ENCODE measurements at regions not wholly inside any gene's neighbourhood (a gene's known extent, or its start where the extent isn't known, plus 50 kb on each side); places are given as distances from the start of the nearest gene placed in this dataset.
A peak's percentile ranks its signal among the peaks of the same experiment; 100 is the strongest.

DNA sequence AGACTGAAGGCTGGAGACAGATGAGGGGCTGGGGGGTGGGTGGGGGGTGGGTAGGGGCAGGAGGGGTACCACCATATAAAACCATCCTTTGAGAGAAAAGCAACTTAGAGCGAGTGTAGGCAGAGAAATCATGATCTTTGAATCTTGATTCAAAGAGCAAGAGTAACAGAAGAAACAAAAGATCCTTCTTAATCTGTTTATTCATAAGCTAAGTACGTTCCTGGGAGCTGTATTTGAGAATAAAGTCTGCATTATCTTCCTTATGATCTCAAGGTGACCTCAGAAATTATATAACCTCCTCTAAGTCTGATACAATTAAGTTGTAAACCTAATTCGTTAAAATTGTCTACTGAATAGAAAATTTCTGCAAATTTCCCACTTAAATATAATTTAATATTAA lies 558.8 kb downstream of the NR2F1-AS1 start (continued):
- no peak for TF ChIP-seq CTCF (conservative IDR thresholded peaks at IDR 0.05; ENCODE audit: low read depth in 2 of 2)
- TF ChIP-seq REST (IDR thresholded peaks at IDR 0.05; ENCODE audit: unreplicated experiment), result no peak
- no peak for TF ChIP-seq ZNF331 (CRISPR knock-in tag; IDR thresholded peaks at IDR 0.05; ENCODE audit: low read depth)
- no peak for TF ChIP-seq JUNB (IDR thresholded peaks at IDR 0.05; ENCODE audit: unreplicated experiment)
- no peak for TF ChIP-seq ETS1 (IDR thresholded peaks at IDR 0.05)
- no peak for TF ChIP-seq CREB1 (CRISPR knock-in tag; IDR thresholded peaks at IDR 0.05; ENCODE audit: low read depth)
- no peak for TF ChIP-seq NANOG (IDR thresholded peaks at IDR 0.05; ENCODE audit: borderline replicate concordance)

DNA sequence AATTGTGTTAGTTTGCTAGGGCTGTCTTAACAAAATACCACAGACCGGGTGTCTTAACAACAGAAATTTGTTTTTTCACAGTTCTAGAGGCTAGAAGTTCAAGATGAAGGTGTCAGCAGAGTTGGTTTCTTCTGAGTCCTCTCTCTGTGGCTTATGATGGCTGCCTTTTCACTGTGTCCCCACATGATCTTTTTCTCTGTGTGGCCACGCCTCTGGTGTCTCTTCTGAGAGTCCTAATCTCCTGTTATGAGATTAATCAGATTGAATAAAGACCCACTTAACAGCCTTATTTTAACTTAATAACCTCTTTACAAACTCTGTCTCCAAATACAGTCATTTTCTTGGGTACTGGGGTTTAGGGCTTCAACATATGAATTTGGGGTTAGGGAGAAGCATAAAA lies 561.1 kb downstream of the NR2F1-AS1 start:
- peaks cover 4% of the 10 kb centered on the region for H3K27me3 Mint-ChIP-seq (ENCODE audit: insufficient read depth, low read depth, poor library complexity)
- no peak for ATAC-seq
- TF ChIP-seq ZNF114 (CRISPR knock-in tag; IDR thresholded peaks at IDR 0.05) (no peak), STAT1 (IDR thresholded peaks at IDR 0.05; ENCODE audit: unreplicated experiment) (no peak), ZNF331 (CRISPR knock-in tag; IDR thresholded peaks at IDR 0.05; ENCODE audit: low read depth) (no peak), EZH2phosphoT487 (IDR thresholded peaks at IDR 0.05; ENCODE audit: unreplicated experiment) (no peak), REST (IDR thresholded peaks at IDR 0.05; ENCODE audit: unreplicated experiment) (no peak), NANOG (IDR thresholded peaks at IDR 0.05; ENCODE audit: borderline replicate concordance) (no peak), POLR2AphosphoS5 (IDR thresholded peaks at IDR 0.05; ENCODE audit: low read depth) (no peak), CTCF (conservative IDR thresholded peaks at IDR 0.05; ENCODE audit: low read depth in 2 of 2) (no peak), JUNB (IDR thresholded peaks at IDR 0.05; ENCODE audit: unreplicated experiment) (no peak), EZH2 (IDR thresholded peaks at IDR 0.05; ENCODE audit: low read depth, unreplicated experiment) (no peak), ETS1 (IDR thresholded peaks at IDR 0.05) (no peak)
- H4K20me1 ChIP-seq (replicated peaks; ENCODE audit: insufficient read depth), result no peaks in the 10 kb centered on the region
- H3F3A ChIP-seq (replicated peaks; ENCODE audit: low read depth), result no peaks in the 10 kb centered on the region
- peaks cover 10% of the 10 kb centered on the region for H3K4me1 ChIP-seq (ENCODE audit: insufficient read depth)
- no peaks in the 10 kb centered on the region for H3K9me3 Mint-ChIP-seq
- no peak overlapping the region for H3K4me2 ChIP-seq
- no peaks in the 10 kb centered on the region for H3K27me3 ChIP-seq (ENCODE audit: insufficient read depth)
- no peaks in the 10 kb centered on the region for H3K9me2 ChIP-seq (ENCODE audit: insufficient read depth)
- no peak overlapping the region for H3K4me3 Mint-ChIP-seq
- H3K4me1 Mint-ChIP-seq, result peaks cover 22% of the 10 kb centered on the region
- peak overlapping the region; percentile 20; the same call in 1 of the 2 replicates for H2AFZ ChIP-seq
- no peak overlapping the region for H3K27ac Mint-ChIP-seq
- H3K79me2 ChIP-seq (replicated peaks; ENCODE audit: insufficient read depth), result no peaks in the 10 kb centered on the region
- DNase-seq (ENCODE audit: low spot score), result no peak
- no peaks in the 10 kb centered on the region for H3K36me3 ChIP-seq (ENCODE audit: insufficient read depth)
- no peak overlapping the region for H3K4me3 ChIP-seq
- no peaks in the 10 kb centered on the region for H3K36me3 Mint-ChIP-seq (ENCODE audit: low read depth)
- no peak overlapping the region for H3K27ac ChIP-seq (ENCODE audit: low read depth)

Measured in GM23338 (cell line).